Right cardiac atrium (tissue), 5 donors: ENCODE measurements at regions not wholly inside any gene's neighbourhood (a gene's known extent, or its start where the extent isn't known, plus 50 kb on each side); places are given as distances from the start of the nearest gene placed in this dataset.

Experiments
- ATAC-seq, 2 donors: fragments of 200-7000 bp; cut with Tn5 transposase; one replicate each; pipeline versions ENCODE4 v1.8.0 to v1.9.1; 2020; ENCODE audit warnings: moderate library complexity in 2 of 2, mild to moderate bottlenecking in 1 of 2
- DNase-seq, 3 donors: peaks; one replicate each; pipeline ENCODE4 v3.0.0-alpha.2; 2020
- H3K27ac ChIP-seq: one replicate; pipeline ENCODE4 v1.5.1; 2013; ENCODE audit warnings: mild to moderate bottlenecking, low read length, control low read depth, moderate library complexity
- H3K27me3 ChIP-seq: one replicate; pipeline ENCODE4 v1.6.1; 2013; ENCODE audit not compliant: control insufficient read depth, insufficient read depth
- H3K4me1 ChIP-seq: one replicate; pipeline ENCODE4 v1.6.1; 2013; ENCODE audit warnings: low read length; ENCODE audit not compliant: control insufficient read depth, insufficient read depth
- H3K4me3 ChIP-seq: one replicate; pipeline ENCODE4 v1.5.1; 2013; ENCODE audit warnings: low read length, control low read depth
- H3K9me3 ChIP-seq: one replicate; pipeline ENCODE4 v1.6.1; 2013; ENCODE audit warnings: low read length; ENCODE audit not compliant: control insufficient read depth
- WGBS: extraction: QIAGEN DNeasy Blood & Tissue Kit; methylation state at CpG from one replicate; pipeline ENCODE4 v1.1.7; 2013; 5-methylcytosine and 5-hydroxymethylcytosine counted together
- intact Hi-C, 4 donors: fragments of 100-400 bp; cut with DNase I; formaldehyde crosslinking; loops; one replicate each; pipeline versions ENCODE4 v1.11.0 to v1.14.0; 2022 to 2023
- donor health status: healthy with polysubstance abuse.
- donor health status: DM: no; HTN: yes; CAD: no.
- donor health status: DM: no; HTN: no; CAD: no.
- donor health status: DM: no; HTN: yes; CAD: no; lungs with severe emphysema.
- donor health status: DM: yes; HTN: yes; CAD: no.

DNA sequence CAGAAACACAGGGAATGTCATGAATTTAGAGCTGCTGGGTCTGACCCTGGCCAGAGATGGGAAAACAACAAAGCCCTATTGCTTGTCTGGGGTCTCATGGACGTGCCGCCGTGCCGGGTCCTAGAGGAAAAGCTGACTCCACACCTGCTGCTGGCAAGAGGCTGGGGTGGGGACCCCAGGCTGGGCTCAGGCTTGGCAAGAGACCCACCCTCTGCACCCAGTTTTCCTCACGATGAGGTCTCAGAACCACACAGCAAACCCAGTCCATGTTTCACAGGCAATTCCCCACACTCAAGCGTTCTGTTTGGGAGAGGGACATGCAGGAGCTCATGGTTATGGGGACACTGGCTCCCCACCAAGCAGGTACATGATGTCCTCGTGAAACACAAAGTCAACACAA is 367.3 kb upstream of the SALL3 start:
- Histone ChIP-seq H3K27ac (no peak overlapping the region), H3K4me1 (no peaks in the 10 kb centered on the region), H3K27me3 (no peaks in the 10 kb centered on the region), H3K9me3 (no peaks in the 10 kb centered on the region), H3K4me3 (no peak overlapping the region)
- WGBS, result 72% methylated on average over 7 of the region's 7 CpGs
- no peak for ATAC-seq
- DNase-seq, result no peak
- intact Hi-C loops, result no loop called here

DNA sequence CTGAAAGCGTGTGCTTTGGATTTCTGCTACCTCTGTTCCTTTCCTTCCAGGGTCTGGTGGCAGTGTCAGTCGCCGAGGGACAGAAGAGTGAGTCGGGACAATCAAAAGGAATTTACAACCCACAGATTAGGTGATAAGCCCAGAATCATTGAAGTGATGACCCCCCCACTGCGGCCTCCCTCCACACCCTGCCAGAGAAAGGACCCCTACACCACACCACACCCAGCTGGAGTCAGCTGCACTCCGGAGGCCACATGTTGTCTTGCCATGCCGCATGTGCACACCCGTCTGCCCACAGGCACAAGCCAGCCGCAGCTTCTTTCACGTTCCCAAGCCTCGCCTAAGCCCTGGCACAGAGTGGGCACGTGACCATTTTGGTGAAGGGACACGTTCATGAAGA is 366.8 kb upstream of the SALL3 start:
- H3K27ac ChIP-seq, result no peak overlapping the region
- no peak overlapping the region for H3K4me3 ChIP-seq
- H3K27me3 ChIP-seq, result no peaks in the 10 kb centered on the region
- ATAC-seq (no peak), DNase-seq (no peak)
- H3K9me3 ChIP-seq, result no peaks in the 10 kb centered on the region
- intact Hi-C loops, result no loop called here
- WGBS, result 84% methylated on average over 13 of the region's 13 CpGs
- no peaks in the 10 kb centered on the region for H3K4me1 ChIP-seq

DNA sequence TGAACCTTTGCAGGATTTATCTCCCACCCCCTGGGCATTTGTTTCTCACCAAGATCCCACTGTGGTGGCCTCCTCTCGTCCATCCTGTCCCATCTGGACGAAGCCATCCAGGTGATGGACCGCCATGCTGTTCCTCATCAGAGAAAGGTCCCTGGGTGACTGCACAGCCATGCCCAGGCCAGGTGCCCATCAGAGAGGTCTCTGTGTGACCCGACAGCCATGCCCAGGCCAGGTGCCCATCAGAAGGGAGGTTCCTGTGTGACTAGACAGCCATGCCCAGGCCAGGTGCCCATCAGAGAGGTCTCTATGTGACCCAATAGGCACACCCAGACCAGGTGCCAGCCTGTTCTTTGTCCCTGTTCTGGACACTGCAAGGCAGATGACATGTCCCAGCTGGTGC is 360.9 kb upstream of the SALL3 start:
- Histone ChIP-seq H3K4me1 (no peaks in the 10 kb centered on the region), H3K4me3 (no peak overlapping the region), H3K27ac (no peak overlapping the region), H3K27me3 (no peaks in the 10 kb centered on the region), H3K9me3 (no peaks in the 10 kb centered on the region)
- 85% methylated on average over 4 of the region's 4 CpGs for WGBS
- no peak for ATAC-seq
- intact Hi-C loops, result no loop called here
- no peak for DNase-seq

DNA sequence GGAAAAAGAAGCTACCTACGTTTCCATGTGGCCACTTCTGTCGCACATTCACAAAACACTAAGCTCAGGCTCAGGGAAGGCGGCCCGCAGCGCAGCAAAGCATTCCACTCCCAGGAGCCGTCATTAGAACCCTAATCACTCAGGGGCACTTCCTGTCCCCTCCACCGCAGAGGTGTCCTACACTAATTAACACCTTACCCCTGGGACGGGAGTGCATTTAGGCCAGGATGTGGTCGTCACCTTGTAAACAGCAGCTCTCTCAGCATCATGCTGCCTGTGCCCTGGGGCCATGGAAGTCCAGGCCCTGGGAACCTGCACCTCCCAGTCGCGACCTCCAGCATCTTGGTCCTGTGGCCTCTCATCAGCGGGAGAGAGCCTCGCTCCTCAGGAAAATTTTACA is 359.8 kb upstream of the SALL3 start:
- no peaks in the 10 kb centered on the region for H3K9me3 ChIP-seq
- no peak overlapping the region for H3K27ac ChIP-seq
- intact Hi-C loops, result no loop called here
- no peak overlapping the region for H3K4me3 ChIP-seq
- H3K4me1 ChIP-seq, result no peaks in the 10 kb centered on the region
- no peak for ATAC-seq
- H3K27me3 ChIP-seq, result no peaks in the 10 kb centered on the region
- WGBS, result 59% methylated on average over 13 of the region's 13 CpGs
- no peak for DNase-seq

DNA sequence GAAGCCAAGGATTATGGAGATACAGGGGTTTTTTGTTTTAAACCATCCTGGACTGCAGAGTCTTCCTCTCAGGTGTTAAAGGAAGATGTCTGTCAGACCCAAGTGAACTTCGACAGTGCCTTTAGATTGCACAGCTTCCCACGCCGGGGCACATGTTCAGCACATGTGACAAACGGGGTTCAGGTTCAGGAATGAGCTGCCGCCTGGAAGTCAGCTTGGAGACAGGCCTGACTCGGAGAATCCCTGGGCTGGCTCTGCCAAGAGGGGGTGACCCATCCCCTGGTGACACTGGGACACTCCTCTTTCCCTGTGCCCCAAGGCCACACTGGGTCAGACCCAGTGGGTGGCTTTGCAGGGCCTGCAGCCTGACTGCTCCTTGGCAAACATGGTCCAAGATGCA is 359.3 kb upstream of the SALL3 start:
- H3K4me1 ChIP-seq, result no peaks in the 10 kb centered on the region
- H3K27me3 ChIP-seq, result no peaks in the 10 kb centered on the region
- no peak for DNase-seq
- no peak overlapping the region for H3K4me3 ChIP-seq
- 86% methylated on average over 6 of the region's 6 CpGs for WGBS
- no peaks in the 10 kb centered on the region for H3K9me3 ChIP-seq
- no peak overlapping the region for H3K27ac ChIP-seq
- no peak for ATAC-seq
- intact Hi-C loops, result no loop called here

DNA sequence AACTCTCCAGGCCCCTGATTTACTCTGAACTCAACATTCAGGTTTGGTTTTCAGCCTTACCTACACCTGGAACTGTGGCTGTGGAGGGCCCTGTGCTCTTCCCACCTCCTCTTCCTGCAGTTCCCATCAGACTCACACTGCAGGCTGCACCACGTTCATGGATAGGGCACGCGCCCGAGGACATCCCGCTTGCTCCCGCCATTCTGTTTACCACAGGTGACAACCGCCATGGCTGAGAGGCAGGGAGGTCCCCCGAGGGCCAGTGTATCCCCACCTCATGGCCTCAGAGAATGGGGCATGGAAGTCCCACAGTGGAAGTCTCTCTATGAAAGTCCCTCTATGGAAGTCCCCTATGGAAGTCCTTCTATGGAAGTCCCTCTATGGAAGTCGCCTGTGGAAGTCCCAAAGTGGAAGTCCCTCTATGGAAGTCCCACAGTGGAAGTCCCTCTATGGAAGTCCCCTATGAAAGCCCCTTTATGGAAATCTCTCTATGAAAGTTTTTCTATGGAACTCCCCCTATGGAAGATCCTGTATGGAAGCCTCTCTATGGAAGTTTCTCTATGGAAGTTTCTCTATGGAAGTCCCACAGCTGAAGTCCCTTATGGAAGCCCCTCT is 358.4 kb upstream of the SALL3 start:
- Histone ChIP-seq H3K4me1 (no peaks in the 10 kb centered on the region), H3K27ac (no peak overlapping the region), H3K4me3 (no peak overlapping the region), H3K9me3 (no peaks in the 10 kb centered on the region), H3K27me3 (no peaks in the 10 kb centered on the region)
- no peak for ATAC-seq
- intact Hi-C loops, result no loop called here
- DNase-seq, result no peak
- 93% methylated on average over 9 of the region's 9 CpGs for WGBS

DNA sequence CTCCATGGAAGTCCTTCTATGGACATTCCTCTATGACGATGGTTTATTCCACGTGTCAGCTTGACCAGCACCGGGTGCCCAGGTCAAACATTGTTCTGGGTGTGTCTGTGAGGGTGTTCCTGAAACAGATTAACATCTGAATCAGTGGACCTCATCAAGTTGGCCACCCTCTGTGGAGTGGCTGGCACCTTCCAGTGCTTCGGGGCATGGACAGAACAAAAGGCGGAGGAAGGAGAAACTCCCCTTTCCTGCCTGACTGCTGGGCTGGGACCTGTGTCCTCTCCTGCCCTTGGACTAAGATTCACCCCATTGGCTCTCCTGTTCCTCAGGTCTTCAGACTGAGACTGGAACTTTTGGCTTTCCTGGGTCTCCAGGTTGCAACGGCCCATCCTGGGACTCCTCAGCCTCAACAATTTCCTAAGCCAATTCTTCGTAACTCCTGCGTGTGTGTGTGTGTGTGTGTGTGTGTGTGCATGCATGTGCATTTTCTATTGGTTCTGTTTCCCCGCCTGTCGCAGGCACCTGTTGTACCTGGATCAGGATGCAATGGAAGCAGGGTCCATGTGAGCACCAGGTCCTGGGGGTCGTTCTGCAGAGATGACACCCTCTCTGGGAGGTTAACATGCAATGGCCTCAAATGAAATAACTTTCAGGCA is 357.2 kb upstream of the SALL3 start:
- H3K27ac ChIP-seq, result no peak overlapping the region
- intact Hi-C loops, result no loop called here
- no peak for ATAC-seq
- H3K27me3 ChIP-seq, result no peaks in the 10 kb centered on the region
- no peaks in the 10 kb centered on the region for H3K9me3 ChIP-seq
- no peaks in the 10 kb centered on the region for H3K4me1 ChIP-seq
- H3K4me3 ChIP-seq, result no peak overlapping the region
- DNase-seq, result no peak
- 88% methylated on average over 11 of the region's 11 CpGs for WGBS

DNA sequence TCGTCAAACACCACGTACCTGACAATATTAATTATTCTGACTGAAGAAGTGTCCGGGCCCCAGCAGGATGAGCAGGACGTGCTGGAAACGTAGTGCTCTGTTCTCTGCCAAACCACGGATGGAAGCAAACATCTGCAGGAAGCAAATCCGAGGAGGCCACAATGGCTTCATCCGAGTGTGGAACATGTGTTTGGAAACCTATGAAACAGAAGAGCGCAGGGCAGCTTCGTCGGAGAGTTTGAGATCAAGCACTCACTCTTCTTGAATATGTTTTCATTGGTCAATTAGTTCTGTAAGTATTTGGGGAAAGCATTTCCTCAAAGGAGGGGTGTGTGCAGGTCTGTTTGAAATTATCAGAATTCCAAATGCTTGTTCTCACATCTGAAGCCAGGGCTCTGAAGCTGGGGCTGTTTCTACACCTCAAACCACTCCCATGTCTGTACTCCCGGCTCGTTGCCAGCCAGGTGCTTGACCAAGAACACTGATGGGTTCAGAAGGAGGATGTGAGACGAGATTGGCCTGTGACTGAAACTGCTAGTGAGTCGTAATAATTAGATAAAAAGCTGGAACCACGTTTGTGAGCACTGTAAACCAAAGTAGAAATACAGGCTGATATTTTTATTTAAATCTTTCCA is 356.6 kb upstream of the SALL3 start:
- WGBS, result 79% methylated on average over 16 of the region's 16 CpGs
- intact Hi-C loops, result no loop called here
- no peaks in the 10 kb centered on the region for H3K9me3 ChIP-seq
- DNase-seq (no peak), ATAC-seq (no peak)
- no peaks in the 10 kb centered on the region for H3K27me3 ChIP-seq
- H3K27ac ChIP-seq, result no peak overlapping the region
- no peak overlapping the region for H3K4me3 ChIP-seq
- H3K4me1 ChIP-seq, result no peaks in the 10 kb centered on the region

DNA sequence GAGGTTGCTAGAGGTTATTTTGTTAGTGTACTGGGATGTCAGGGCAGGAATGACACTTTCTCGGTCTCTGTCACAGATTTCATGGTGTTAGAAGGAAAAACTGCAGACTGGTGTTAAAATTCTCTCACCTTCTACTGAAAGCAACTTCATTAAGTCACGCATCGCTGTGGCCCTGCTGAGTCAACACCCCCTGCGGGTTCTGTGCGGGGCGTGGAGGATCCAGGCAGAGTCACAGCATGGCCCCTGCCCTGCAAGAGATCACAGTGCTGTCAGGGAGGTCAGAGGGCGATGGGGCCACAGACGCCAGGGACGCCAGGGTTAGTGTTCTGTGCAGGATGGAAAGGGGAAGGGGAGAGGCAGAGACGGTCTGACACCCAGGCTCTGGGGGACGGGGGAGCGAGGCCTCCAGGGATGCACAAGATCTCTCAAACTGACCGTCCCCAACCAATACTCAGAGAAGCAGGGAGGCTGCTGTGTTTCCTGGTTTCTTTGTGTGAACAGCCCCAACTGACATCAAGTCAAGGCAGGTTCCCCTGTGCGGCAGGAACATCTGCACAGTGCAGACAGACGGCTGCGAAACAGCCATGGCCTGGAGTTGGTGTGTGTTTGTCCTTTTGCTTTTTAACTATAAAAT is 354.9 kb upstream of the SALL3 start:
- ATAC-seq, result no peak
- H3K4me1 ChIP-seq, result no peaks in the 10 kb centered on the region
- H3K27me3 ChIP-seq, result no peaks in the 10 kb centered on the region
- no peak overlapping the region for H3K27ac ChIP-seq
- intact Hi-C loops, result no loop called here
- H3K4me3 ChIP-seq, result no peak overlapping the region
- no peak for DNase-seq
- H3K9me3 ChIP-seq, result no peaks in the 10 kb centered on the region
- 41% methylated on average over 16 of the region's 16 CpGs for WGBS

DNA sequence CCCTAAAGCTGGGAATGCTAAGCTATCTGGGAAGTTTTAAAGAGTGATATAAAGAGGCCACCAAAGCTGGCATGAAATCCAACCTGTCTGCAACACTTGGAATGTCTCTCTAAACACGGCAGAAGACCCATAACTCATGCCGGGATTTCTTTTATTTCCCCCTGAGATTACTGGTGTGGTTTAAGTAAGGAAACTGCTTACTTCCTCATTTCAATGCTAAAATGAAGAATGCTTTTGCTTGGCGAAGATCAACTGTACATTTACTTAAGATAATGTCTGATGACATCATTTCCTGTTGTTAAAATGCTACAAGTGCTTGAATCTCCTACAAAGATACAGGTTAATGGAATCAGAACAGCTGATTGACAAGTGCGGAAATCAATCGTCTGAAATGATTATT is 353.8 kb upstream of the SALL3 start:
- no peak for DNase-seq
- Histone ChIP-seq H3K27me3 (no peaks in the 10 kb centered on the region), H3K27ac (no peak overlapping the region), H3K9me3 (no peaks in the 10 kb centered on the region), H3K4me1 (no peaks in the 10 kb centered on the region), H3K4me3 (no peak overlapping the region)
- intact Hi-C loops, result no loop called here
- ATAC-seq, result no peak
- WGBS, result 39% methylated on average over 5 of the region's 5 CpGs

DNA sequence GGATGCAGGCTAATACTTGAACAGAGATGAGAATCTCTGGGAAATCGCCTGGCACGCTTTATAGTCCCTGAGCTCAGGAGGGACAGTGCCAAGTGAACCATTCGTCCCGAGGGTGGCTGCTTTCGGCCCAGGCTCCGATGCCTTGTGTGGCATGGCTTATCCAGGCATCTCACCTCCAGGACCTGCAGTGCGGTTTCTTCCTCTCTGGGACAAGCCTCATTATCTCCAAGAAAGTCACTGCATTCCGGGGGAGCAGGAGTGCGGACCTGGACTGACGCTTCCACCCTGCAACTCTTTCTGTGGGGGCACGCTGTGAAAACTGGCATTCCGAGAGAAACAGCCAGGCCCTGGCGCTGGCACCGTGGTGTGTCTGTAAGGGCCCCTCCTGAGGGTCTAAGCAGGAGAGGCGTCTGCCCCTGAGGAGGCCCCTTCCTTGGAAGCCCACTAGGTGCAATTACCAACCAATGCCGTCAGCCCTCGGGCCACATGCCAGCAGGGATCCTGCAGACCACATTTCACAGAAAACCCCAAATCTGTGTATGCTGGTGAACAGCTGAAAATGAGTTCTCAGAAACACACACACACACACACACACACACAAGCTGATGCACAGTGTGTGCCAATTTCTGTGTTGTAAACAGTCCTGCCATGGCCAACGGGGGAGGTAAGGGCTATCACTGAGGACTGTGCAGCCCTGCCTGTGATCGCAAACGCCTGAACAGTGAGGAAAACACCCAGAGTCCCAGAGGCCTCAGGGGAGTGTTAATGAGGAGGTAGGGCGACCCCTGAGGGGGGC is 351.9 kb upstream of the SALL3 start:
- no peaks in the 10 kb centered on the region for H3K9me3 ChIP-seq
- no peak overlapping the region for H3K4me3 ChIP-seq
- no peaks in the 10 kb centered on the region for H3K4me1 ChIP-seq
- H3K27ac ChIP-seq, result no peak overlapping the region
- ATAC-seq, result no peak
- no peak for DNase-seq
- 67% methylated on average over 21 of the region's 21 CpGs for WGBS
- no peaks in the 10 kb centered on the region for H3K27me3 ChIP-seq
- intact Hi-C loops, result no loop called here
